GM12878 (cell line): ENCODE measurements at regions not wholly inside any gene's neighbourhood (a gene's known extent, or its start where the extent isn't known, plus 50 kb on each side); places are given as distances from the start of the nearest gene placed in this dataset.

Experiments used
- ATAC-seq: fragments of 200-7000 bp; cut with Tn5 transposase; 3 replicates; pipeline ENCODE4 v1.9.1; 2020; ENCODE audit warnings: mild to moderate bottlenecking, moderate library complexity
- BruUV-seq: library from RNA; stranded (reverse); fragments of 400-500 nt; replicated peaks from 2 replicates; lab custom pipeline; 2021; lab: Mats Ljungman, UMichigan
- CTCF ChIA-PET: fragments of 300-600 bp; sonication (Branson Sonifier 250); formaldehyde crosslinking; extraction: SDS; loops from one replicate; lab custom pipeline; 2021; ENCODE audit warnings: inconsistent platforms; lab: Yijun Ruan, JAX
- POLR2A ChIA-PET: fragments of 350-600 bp; formaldehyde crosslinking; extraction: SDS; loops from one replicate; lab custom pipeline; 2021; ENCODE audit warnings: inconsistent platforms; lab: Charles Lee
- RAD21 ChIA-PET: fragments of 300-600 bp; sonication (Branson Sonifier 250); formaldehyde crosslinking; loops from one replicate; lab custom pipeline; 2023; ENCODE audit warnings: antibody characterized with exemption; ENCODE audit not compliant: unreplicated experiment; lab: Charles Lee
- SMC1A ChIA-PET: fragments of 300-600 bp; sonication (Branson Sonifier 250); formaldehyde crosslinking; loops from one replicate; lab custom pipeline; 2023; ENCODE audit not compliant: unreplicated experiment, uncharacterized antibody; lab: Charles Lee
- DNase-seq: peaks from one replicate; pipeline ENCODE4 v3.0.0-alpha.2; 2011; ENCODE audit warnings: low read depth, low spot score
- FAIRE-seq: peaks from 3 replicates; lab custom pipeline; 2011; peaks lifted over from hg19 to GRCh38; lab: Jason Lieb, UNC
- H2AFZ ChIP-seq: 2 replicates; pipeline ENCODE4 v1.6.0; 2011; ENCODE audit warnings: low read depth, low read length, control low read depth; ENCODE audit not compliant: control insufficient read depth
- H3K27ac ChIP-seq: 2 replicates; pipeline ENCODE4 v1.5.1; 2011; ENCODE audit warnings: control low read depth; ENCODE audit not compliant: control insufficient read depth, insufficient read depth
- H3K27me3 ChIP-seq, 2 experiments: replicated peaks in 1 of 2; 2 replicates each; pipeline versions ENCODE4 v1.6.0 to v1.6.1; 2011; ENCODE audit warnings: low read length in 1 of 2; ENCODE audit not compliant: control insufficient read depth in 2 of 2, insufficient read depth in 2 of 2
- H3K36me3 ChIP-seq, 2 experiments: 2 replicates each; pipeline ENCODE4 v1.5.1; 2011; ENCODE audit warnings: low read length in 1 of 2; ENCODE audit not compliant: control insufficient read depth in 2 of 2, insufficient read depth in 2 of 2
- H3K4me1 ChIP-seq: 2 replicates; pipeline ENCODE4 v1.6.1; 2011; ENCODE audit warnings: mild to moderate bottlenecking, low read length, moderate library complexity, mixed read lengths; ENCODE audit not compliant: control insufficient read depth, insufficient read depth
- H3K4me2 ChIP-seq: 2 replicates; pipeline ENCODE4 v1.6.0; 2011; ENCODE audit warnings: control low read depth; ENCODE audit not compliant: control insufficient read depth, insufficient read depth
- H3K4me3 ChIP-seq: fragments of 200-600 bp; sonication (generic); 2 replicates; pipeline ENCODE4 v1.5.1; 2016
- H3K79me2 ChIP-seq: 2 replicates; pipeline ENCODE4 v1.6.0; 2011; ENCODE audit warnings: low read length; ENCODE audit not compliant: control insufficient read depth, insufficient read depth
- H3K9ac ChIP-seq: 2 replicates; pipeline ENCODE4 v1.8.0; 2011; ENCODE audit warnings: low read length, control low read depth, mixed read lengths; ENCODE audit not compliant: control insufficient read depth, insufficient read depth
- H3K9me3 ChIP-seq: replicated peaks from 3 replicates; pipeline ENCODE4 v1.5.1; 2011; ENCODE audit warnings: mild to moderate bottlenecking, low read length; ENCODE audit not compliant: control insufficient read depth, insufficient read depth
- H4K20me1 ChIP-seq: 2 replicates; pipeline ENCODE4 v1.6.0; 2011; ENCODE audit not compliant: control insufficient read depth, insufficient read depth
- BCL11A ChIP-seq: IDR thresholded peaks from 2 replicates; pipeline ENCODE4 v1.6.1; 2011; ENCODE audit warnings: low read depth, low read length
- CTCF ChIP-seq, 3 experiments: IDR thresholded peaks in 2 of 3; conservative IDR thresholded peaks in 1 of 3; 2 replicates each; pipeline ENCODE4 v1.5.1; 2011; ENCODE audit warnings: low read depth in 3 of 3, low read length in 3 of 3, mild to moderate bottlenecking in 3 of 3, control low read depth in 2 of 3, moderate library complexity in 2 of 3, inconsistent platforms in 1 of 3, mixed read lengths in 1 of 3; ENCODE audit not compliant: control insufficient read depth in 2 of 3, insufficient read depth in 1 of 3; ENCODE audit errors: extremely low read depth in 1 of 3
- MEF2A ChIP-seq: IDR thresholded peaks from 2 replicates; pipeline ENCODE4 v1.6.1; 2011; ENCODE audit warnings: low read depth, mild to moderate bottlenecking, low read length, moderate library complexity; ENCODE audit not compliant: insufficient read depth
- NFYA ChIP-seq: IDR thresholded peaks from 2 replicates; pipeline ENCODE4 v1.6.1; 2011; ENCODE audit warnings: low read depth, mild to moderate bottlenecking, low read length, improper control_type of control experiment, borderline replicate concordance
- POU2F2 ChIP-seq: IDR thresholded peaks from 3 replicates; pipeline ENCODE4 v1.6.1; 2011; ENCODE audit warnings: low read depth, mild to moderate bottlenecking, low read length, borderline replicate concordance
- SIX5 ChIP-seq: IDR thresholded peaks from 2 replicates; pipeline ENCODE4 v1.6.1; 2011; ENCODE audit warnings: mild to moderate bottlenecking, low read depth, low read length, moderate library complexity; ENCODE audit not compliant: severe bottlenecking
- SRF ChIP-seq, 2 experiments: IDR thresholded peaks; 2 replicates each; pipeline ENCODE4 v1.6.1; 2011; ENCODE audit warnings: low read depth in 2 of 2, low read length in 2 of 2, mild to moderate bottlenecking in 1 of 2, moderate library complexity in 1 of 2
- USF2 ChIP-seq: IDR thresholded peaks from 2 replicates; pipeline ENCODE4 v1.6.1; 2011; ENCODE audit warnings: low read depth, low read length, improper control_type of control experiment, borderline replicate concordance
- ZBTB4 ChIP-seq: fragments of 450-650 bp; formaldehyde crosslinking; IDR thresholded peaks from 2 replicates; pipeline ENCODE4 v1.4.0; 2022; ENCODE audit warnings: mild to moderate bottlenecking, moderate library complexity
- ZBTB40 ChIP-seq: fragments of 450-650 bp; IDR thresholded peaks from 2 replicates; pipeline ENCODE4 v1.6.1; 2016; ENCODE audit warnings: mild to moderate bottlenecking, moderate library complexity, borderline replicate concordance
- WGBS: methylation state at CpG from one replicate; pipeline ENCODE4 v1.1.6; 2016; ENCODE audit warnings: low lambda C conversion rate; ENCODE audit not compliant: insufficient replicate concordance, insufficient coverage; ENCODE audit errors: missing lambda C conversion rate; 5-methylcytosine and 5-hydroxymethylcytosine counted together
- in situ Hi-C: fragments of 300-500 bp; cut with MboI; formaldehyde crosslinking; loops from 9 replicates; pipeline ENCODE4 v1.14.3; 2018; ENCODE audit warnings: mixed read lengths
- intact Hi-C: fragments of 100-400 bp; cut with micrococcal nuclease; formaldehyde crosslinking; loops from one replicate; pipeline ENCODE4 v1.14.2; 2022; ENCODE audit not compliant: unreplicated experiment
- TF ChIP-seq, protein P1 (sequence below): IDR thresholded peaks from 2 replicates; pipeline ENCODE4 v1.6.1; 2012; ENCODE audit warnings: low read depth, low read length, improper control_type of control experiment

DNA sequence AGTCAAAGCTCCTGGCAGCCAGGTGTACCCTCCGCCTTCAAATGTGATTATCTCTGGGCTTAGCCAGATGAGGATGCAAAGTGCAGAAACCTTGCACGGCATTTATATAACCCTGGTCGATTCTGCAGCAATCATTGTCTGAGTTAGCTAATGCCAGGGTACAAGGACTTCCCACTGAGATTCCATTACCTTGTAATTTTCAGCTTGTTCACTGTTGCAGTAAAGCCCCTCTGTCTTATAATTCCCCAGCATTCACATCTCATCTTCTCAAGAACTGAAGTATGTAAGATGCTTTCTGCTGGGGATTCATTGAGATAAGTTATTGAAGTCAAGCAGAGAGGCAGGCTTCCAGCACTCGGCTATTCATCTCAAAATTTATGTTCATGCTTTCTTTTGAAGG is 1090.6 kb upstream of the AUTS2 start (continued):
- TF ChIP-seq CTCF (IDR thresholded peaks at IDR 0.05 in 2 of 3, conservative IDR thresholded peaks at IDR 0.05 in 1 of 3; ENCODE audit: control insufficient read depth in 2 of 3, extremely low read depth in 1 of 3, insufficient read depth in 1 of 3, low read depth in 3 of 3, low read length in 3 of 3) (no peak), NFYA (no peak), SRF (IDR thresholded peaks at IDR 0.05; ENCODE audit: low read depth in 2 of 2, low read length in 2 of 2) (no peak)

DNA sequence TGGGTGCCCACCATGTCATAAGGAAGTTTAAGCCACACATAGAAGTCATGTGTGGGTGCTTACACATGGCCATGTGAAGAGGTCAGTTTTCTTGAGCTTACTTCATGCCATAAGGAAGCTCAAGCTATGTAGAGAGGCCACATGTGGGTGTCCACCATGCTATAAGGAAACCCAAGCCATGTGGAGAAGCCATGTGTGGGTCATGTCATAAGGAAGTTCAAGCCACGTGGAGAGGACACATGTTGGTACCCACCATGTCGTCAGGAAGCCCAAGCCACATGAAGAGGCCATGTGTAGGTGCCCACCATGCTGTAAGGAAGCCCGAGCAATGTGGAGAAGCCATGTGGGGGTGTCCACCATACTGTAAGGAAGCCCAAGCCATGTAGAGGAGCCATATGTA is 1089.2 kb upstream of the AUTS2 start:
- H2AFZ ChIP-seq = no peak overlapping the region
- CTCF ChIA-PET = no interaction called here
- H3K9me3 ChIP-seq = no peaks in the 10 kb centered on the region
- no peak for FAIRE-seq
- RAD21 ChIA-PET = no interaction called here
- DNase-seq = no peak
- H3K79me2 ChIP-seq = no peaks in the 10 kb centered on the region
- H3K4me2 ChIP-seq = no peak overlapping the region
- no peaks in the 10 kb centered on the region for H4K20me1 ChIP-seq
- 2% methylated on average over 3 of the region's 3 CpGs for WGBS
- POLR2A ChIA-PET = no interaction called here
- H3K4me1 ChIP-seq = no peaks in the 10 kb centered on the region
- BruUV-seq = no TSS peak
- no peak for ATAC-seq
- intact Hi-C loops (no loop called here), in situ Hi-C loops (no loop called here)
- H3K27ac ChIP-seq = no peak overlapping the region
- no peak overlapping the region for H3K9ac ChIP-seq
- SMC1A ChIA-PET = no interaction called here
- no peak overlapping the region for H3K4me3 ChIP-seq
- no peaks in the 10 kb centered on the region for H3K36me3 ChIP-seq
- no peaks in the 10 kb centered on the region for H3K27me3 ChIP-seq
- no peak for TF ChIP-seq SIX5
- TF ChIP-seq, protein P1, sequence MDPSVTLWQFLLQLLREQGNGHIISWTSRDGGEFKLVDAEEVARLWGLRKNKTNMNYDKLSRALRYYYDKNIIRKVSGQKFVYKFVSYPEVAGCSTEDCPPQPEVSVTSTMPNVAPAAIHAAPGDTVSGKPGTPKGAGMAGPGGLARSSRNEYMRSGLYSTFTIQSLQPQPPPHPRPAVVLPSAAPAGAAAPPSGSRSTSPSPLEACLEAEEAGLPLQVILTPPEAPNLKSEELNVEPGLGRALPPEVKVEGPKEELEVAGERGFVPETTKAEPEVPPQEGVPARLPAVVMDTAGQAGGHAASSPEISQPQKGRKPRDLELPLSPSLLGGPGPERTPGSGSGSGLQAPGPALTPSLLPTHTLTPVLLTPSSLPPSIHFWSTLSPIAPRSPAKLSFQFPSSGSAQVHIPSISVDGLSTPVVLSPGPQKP = no peak
- no peak for TF ChIP-seq MEF2A
- no peak for TF ChIP-seq ZBTB4 (CRISPR knock-in tag)
- no peak for TF ChIP-seq BCL11A
- no peak for TF ChIP-seq POU2F2
- TF ChIP-seq USF2 = no peak
- TF ChIP-seq ZBTB40 = no peak
